Parathyroid adenoma (tissue), 2 donors: ENCODE measurements at regions not wholly inside any gene's neighbourhood (a gene's known extent, or its start where the extent isn't known, plus 50 kb on each side); places are given as distances from the start of the nearest gene placed in this dataset.

Source experiments
- H2AFZ ChIP-seq: fragments of 300-600 bp; sonication (generic); one replicate; pipeline ENCODE4 v1.7.0; 2017; ENCODE audit warnings: antibody characterized with exemption, mild to moderate bottlenecking
- H3K27ac ChIP-seq: fragments of 300-600 bp; sonication (generic); one replicate; pipeline ENCODE4 v1.7.0; 2017
- H3K27me3 ChIP-seq: fragments of 300-600 bp; sonication (generic); one replicate; pipeline ENCODE4 v1.7.0; 2017; ENCODE audit warnings: low read length; ENCODE audit not compliant: control insufficient read depth, insufficient read depth
- H3K36me3 ChIP-seq: fragments of 300-600 bp; sonication (generic); one replicate; pipeline ENCODE4 v1.7.0; 2017; ENCODE audit warnings: low read length; ENCODE audit not compliant: control insufficient read depth, insufficient read depth
- H3K4me1 ChIP-seq: fragments of 300-600 bp; sonication (generic); one replicate; pipeline ENCODE4 v1.7.0; 2017; ENCODE audit warnings: control low read depth
- H3K4me2 ChIP-seq: fragments of 300-600 bp; sonication (generic); one replicate; pipeline ENCODE4 v1.7.0; 2017; ENCODE audit warnings: low read length
- H3K4me3 ChIP-seq: fragments of 300-600 bp; sonication (generic); one replicate; pipeline ENCODE4 v1.7.0; 2017; ENCODE audit warnings: low read depth, low read length
- H3K79me2 ChIP-seq: fragments of 300-600 bp; sonication (generic); one replicate; pipeline ENCODE4 v1.7.0; 2017; ENCODE audit warnings: control low read depth
- H3K9ac ChIP-seq: fragments of 300-600 bp; sonication (generic); one replicate; pipeline ENCODE4 v1.7.0; 2017; ENCODE audit warnings: mild to moderate bottlenecking
- H3K9me3 ChIP-seq: fragments of 300-600 bp; sonication (generic); one replicate; pipeline ENCODE4 v1.7.0; 2017; ENCODE audit warnings: low read length; ENCODE audit not compliant: control insufficient read depth
- CTCF ChIP-seq: fragments of 300-600 bp; sonication (generic); IDR thresholded peaks from one replicate; pipeline ENCODE4 v1.7.0; 2017; ENCODE audit warnings: antibody characterized with exemption, mild to moderate bottlenecking
- donor health status: primary hyperparathyroidism.

GRCh38 chr7:123401295-123401694 is 133.1 kb downstream of the IQUB start:
- no peak for TF ChIP-seq CTCF
- no peaks in the 10 kb centered on the region for H3K9me3 ChIP-seq
- H3K27me3 ChIP-seq: no peaks in the 10 kb centered on the region
- H2AFZ ChIP-seq: no peak overlapping the region
- H3K9ac ChIP-seq: no peak overlapping the region
- H3K4me2 ChIP-seq: no peak overlapping the region
- no peaks in the 10 kb centered on the region for H3K36me3 ChIP-seq
- no peak overlapping the region for H3K4me3 ChIP-seq
- no peak overlapping the region for H3K27ac ChIP-seq
- no peaks in the 10 kb centered on the region for H3K4me1 ChIP-seq
- no peaks in the 10 kb centered on the region for H3K79me2 ChIP-seq

GRCh38 chr7:123400196-123400595 is 134.2 kb downstream of the IQUB start:
- Histone ChIP-seq H3K9me3 (no peaks in the 10 kb centered on the region), H3K4me3 (no peak overlapping the region), H3K36me3 (no peaks in the 10 kb centered on the region), H3K4me1 (no peaks in the 10 kb centered on the region), H3K27me3 (no peaks in the 10 kb centered on the region), H2AFZ (no peak overlapping the region), H3K79me2 (no peaks in the 10 kb centered on the region), H3K4me2 (no peak overlapping the region), H3K27ac (no peak overlapping the region), H3K9ac (no peak overlapping the region)
- TF ChIP-seq CTCF: no peak

GRCh38 chr7:123398921-123399320 is 135.5 kb downstream of the IQUB start:
- Histone ChIP-seq H2AFZ (no peak overlapping the region), H3K9me3 (no peaks in the 10 kb centered on the region), H3K36me3 (no peaks in the 10 kb centered on the region), H3K4me2 (no peak overlapping the region), H3K27ac (no peak overlapping the region), H3K4me3 (no peak overlapping the region), H3K27me3 (no peaks in the 10 kb centered on the region), H3K9ac (no peak overlapping the region), H3K79me2 (no peaks in the 10 kb centered on the region), H3K4me1 (no peaks in the 10 kb centered on the region)
- no peak for TF ChIP-seq CTCF

GRCh38 chr7:123397746-123398338 is 136.6 kb downstream of the IQUB start:
- Histone ChIP-seq H3K36me3 (no peaks in the 10 kb centered on the region), H3K9ac (no peak overlapping the region), H2AFZ (no peak overlapping the region), H3K27me3 (no peaks in the 10 kb centered on the region), H3K4me2 (no peak overlapping the region), H3K4me3 (no peak overlapping the region), H3K27ac (no peak overlapping the region), H3K4me1 (no peaks in the 10 kb centered on the region), H3K79me2 (no peaks in the 10 kb centered on the region), H3K9me3 (no peaks in the 10 kb centered on the region)
- TF ChIP-seq CTCF: no peak

- no peaks in the 10 kb centered on the region for H3K27me3 ChIP-seq
- no peaks in the 10 kb centered on the region for H3K9me3 ChIP-seq
- H3K27ac ChIP-seq: no peak overlapping the region
- no peak overlapping the region for H3K4me3 ChIP-seq
- no peak overlapping the region for H3K4me2 ChIP-seq
- no peak overlapping the region for H2AFZ ChIP-seq
- no peaks in the 10 kb centered on the region for H3K36me3 ChIP-seq
- TF ChIP-seq CTCF: no peak
- H3K79me2 ChIP-seq: no peaks in the 10 kb centered on the region
- no peaks in the 10 kb centered on the region for H3K4me1 ChIP-seq
- no peak overlapping the region for H3K9ac ChIP-seq
Measured at GRCh38 chr7:123393623-123394022, 140.8 kb downstream of the IQUB start.
